PC-3 (cell line): ENCODE measurements at regions not wholly inside any gene's neighbourhood (a gene's known extent, or its start where the extent isn't known, plus 50 kb on each side); places are given as distances from the start of the nearest gene placed in this dataset.

Experiments
- ATAC-seq: fragments of 200-7000 bp; cut with Tn5 transposase; 2 replicates; pipeline ENCODE4 v1.9.1; 2020; ENCODE audit warnings: mild to moderate bottlenecking, moderate library complexity
- BruUV-seq: library from RNA; stranded (reverse); fragments of 400-500 nt; replicated peaks from 2 replicates; lab custom pipeline; 2021; lab: Mats Ljungman, UMichigan
- CTCF ChIA-PET: fragments of 300-600 bp; sonication (Branson Sonifier 250); formaldehyde crosslinking; loops from one replicate; lab custom pipeline; 2022; ENCODE audit warnings: antibody characterized with exemption; lab: Charles Lee
- POLR2A ChIA-PET: fragments of 300-600 bp; sonication (Branson Sonifier 250); formaldehyde crosslinking; loops from one replicate; lab custom pipeline; 2022; ENCODE audit warnings: antibody characterized with exemption; ENCODE audit not compliant: unreplicated experiment; lab: Charles Lee
- DNase-seq: peaks from one replicate; pipeline ENCODE4 v3.0.0-alpha.2; 2015
- H2AFZ ChIP-seq: fragments of 300-600 bp; sonication (generic); 2 replicates; pipeline ENCODE4 v1.6.0; 2016; ENCODE audit warnings: antibody characterized with exemption, low read length
- H3F3A ChIP-seq: fragments of 300-600 bp; sonication (generic); one replicate; pipeline ENCODE4 v1.6.0; 2017; ENCODE audit warnings: antibody characterized with exemption, low read length, control low read depth, mild to moderate bottlenecking; ENCODE audit not compliant: unreplicated experiment
- H3K27ac ChIP-seq: fragments of 300-600 bp; sonication (generic); 2 replicates; pipeline ENCODE4 v1.5.1; 2016; ENCODE audit warnings: mild to moderate bottlenecking, low read length
- H3K27me3 ChIP-seq: fragments of 300-600 bp; sonication (generic); 2 replicates; pipeline ENCODE4 v1.6.1; 2016; ENCODE audit warnings: low read length, mixed read lengths
- H3K36me3 ChIP-seq: fragments of 300-600 bp; sonication (generic); 2 replicates; pipeline ENCODE4 v1.6.1; 2016; ENCODE audit warnings: low read depth, mixed run types, low read length, mixed read lengths
- H3K4me1 ChIP-seq: fragments of 300-600 bp; sonication (generic); 2 replicates; pipeline ENCODE4 v1.5.1; 2016; ENCODE audit warnings: low read length; ENCODE audit not compliant: insufficient read depth
- H3K4me2 ChIP-seq: fragments of 300-600 bp; sonication (generic); 2 replicates; pipeline ENCODE4 v1.6.0; 2016; ENCODE audit warnings: low read length
- H3K4me3 ChIP-seq: fragments of 300-600 bp; sonication (generic); 2 replicates; pipeline ENCODE4 v1.5.1; 2016; ENCODE audit warnings: mild to moderate bottlenecking, low read length, mixed read lengths
- H3K79me2 ChIP-seq: fragments of 300-600 bp; sonication (generic); 2 replicates; pipeline ENCODE4 v1.6.1; 2017; ENCODE audit warnings: low read length, mixed read lengths
- H3K9ac ChIP-seq: fragments of 300-600 bp; sonication (generic); 2 replicates; pipeline ENCODE4 v1.6.0; 2016; ENCODE audit warnings: mild to moderate bottlenecking, low read length
- H3K9me2 ChIP-seq: fragments of 300-600 bp; sonication (generic); replicated peaks from 2 replicates; pipeline ENCODE4 v1.6.1; 2016; ENCODE audit warnings: mixed run types, low read length, mixed read lengths
- H3K9me3 ChIP-seq: fragments of 300-600 bp; sonication (generic); 2 replicates; pipeline ENCODE4 v1.6.1; 2016; ENCODE audit warnings: low read length, mixed read lengths
- H4K20me1 ChIP-seq: fragments of 300-600 bp; sonication (generic); 2 replicates; pipeline ENCODE4 v1.6.1; 2016; ENCODE audit warnings: low read length, mixed read lengths
- EZH2 ChIP-seq: fragments of 300-600 bp; sonication (generic); IDR thresholded peaks from one replicate; pipeline ENCODE4 v1.6.1; 2017; ENCODE audit warnings: antibody characterized with exemption, mild to moderate bottlenecking, low read length; ENCODE audit not compliant: unreplicated experiment
- EZH2phosphoT487 ChIP-seq: fragments of 300-600 bp; sonication (generic); IDR thresholded peaks from 2 replicates; pipeline ENCODE4 v1.6.1; 2018; ENCODE audit warnings: mild to moderate bottlenecking, antibody characterized with exemption, low read length, borderline replicate concordance
- intact Hi-C: fragments of 100-400 bp; cut with micrococcal nuclease; formaldehyde crosslinking; loops from 2 replicates; pipeline ENCODE4 v1.9.0; 2023
- TF ChIP-seq, protein P1 (sequence below): fragments of 300-600 bp; sonication (generic); conservative IDR thresholded peaks from 2 replicates; pipeline ENCODE4 v1.5.1; 2017; ENCODE audit warnings: antibody characterized with exemption, low read depth, mild to moderate bottlenecking, low read length

DNA sequence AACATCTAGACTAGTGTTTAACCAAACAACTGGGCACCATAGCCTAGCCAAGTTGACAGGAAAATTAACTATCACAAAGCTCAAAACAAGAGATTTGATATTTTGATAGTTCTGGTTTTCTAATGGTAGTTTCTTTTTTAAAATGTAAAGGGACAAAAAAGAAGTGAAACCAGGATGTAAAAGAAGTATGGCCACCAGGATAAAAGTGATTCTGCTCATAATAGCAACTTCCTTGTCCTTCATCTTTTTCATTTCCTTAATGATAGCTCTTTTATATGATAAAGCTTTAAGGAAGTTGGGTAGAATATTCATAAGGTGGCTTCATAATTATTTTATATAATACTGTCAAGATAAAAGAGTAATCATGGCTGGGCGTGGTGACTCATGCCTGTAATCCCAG, 139.1 kb downstream of the BASP1 start:
- Histone ChIP-seq H3K4me3 (no peak overlapping the region), H3K36me3 (no peaks in the 10 kb centered on the region), H3F3A (no peaks in the 10 kb centered on the region), H3K9me3 (no peaks in the 10 kb centered on the region), H3K27ac (no peak overlapping the region), H3K27me3 (no peaks in the 10 kb centered on the region), H3K9ac (no peak overlapping the region), H2AFZ (no peak overlapping the region), H3K9me2 (no peaks in the 10 kb centered on the region), H4K20me1 (no peaks in the 10 kb centered on the region), H3K79me2 (no peaks in the 10 kb centered on the region), H3K4me2 (no peak overlapping the region), H3K4me1 (no peaks in the 10 kb centered on the region)
- no TSS peak for BruUV-seq
- intact Hi-C loops = no loop called here
- ATAC-seq (no peak), DNase-seq (no peak)
- TF ChIP-seq EZH2phosphoT487 (no peak), EZH2 (no peak)
- TF ChIP-seq, protein P1, sequence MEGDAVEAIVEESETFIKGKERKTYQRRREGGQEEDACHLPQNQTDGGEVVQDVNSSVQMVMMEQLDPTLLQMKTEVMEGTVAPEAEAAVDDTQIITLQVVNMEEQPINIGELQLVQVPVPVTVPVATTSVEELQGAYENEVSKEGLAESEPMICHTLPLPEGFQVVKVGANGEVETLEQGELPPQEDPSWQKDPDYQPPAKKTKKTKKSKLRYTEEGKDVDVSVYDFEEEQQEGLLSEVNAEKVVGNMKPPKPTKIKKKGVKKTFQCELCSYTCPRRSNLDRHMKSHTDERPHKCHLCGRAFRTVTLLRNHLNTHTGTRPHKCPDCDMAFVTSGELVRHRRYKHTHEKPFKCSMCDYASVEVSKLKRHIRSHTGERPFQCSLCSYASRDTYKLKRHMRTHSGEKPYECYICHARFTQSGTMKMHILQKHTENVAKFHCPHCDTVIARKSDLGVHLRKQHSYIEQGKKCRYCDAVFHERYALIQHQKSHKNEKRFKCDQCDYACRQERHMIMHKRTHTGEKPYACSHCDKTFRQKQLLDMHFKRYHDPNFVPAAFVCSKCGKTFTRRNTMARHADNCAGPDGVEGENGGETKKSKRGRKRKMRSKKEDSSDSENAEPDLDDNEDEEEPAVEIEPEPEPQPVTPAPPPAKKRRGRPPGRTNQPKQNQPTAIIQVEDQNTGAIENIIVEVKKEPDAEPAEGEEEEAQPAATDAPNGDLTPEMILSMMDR = no peak
- POLR2A ChIA-PET = no interaction called here
- CTCF ChIA-PET = interaction anchor here (0.6 kb wide), 1 partner anchor 595 kb away, joined by 5 read pairs; no protein-coding TSS in a partner anchor

DNA sequence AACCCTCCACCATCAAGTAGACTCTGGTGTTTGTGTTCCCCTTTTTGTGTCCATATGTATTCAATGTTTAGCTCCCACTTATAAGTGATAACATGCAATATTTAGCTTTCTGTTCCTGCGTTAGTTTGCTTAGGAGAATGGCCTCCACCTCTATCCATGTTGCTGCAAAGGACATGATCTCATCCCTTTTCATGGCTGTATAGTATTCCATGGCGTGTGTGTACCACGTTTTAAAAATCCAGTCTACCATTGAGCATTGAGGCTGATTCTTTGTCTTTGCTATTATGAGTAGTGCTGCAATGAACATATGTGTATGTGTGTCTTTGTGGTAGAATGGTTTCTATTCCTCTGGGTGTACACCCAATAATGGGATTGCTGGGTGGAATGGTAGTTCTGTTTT, 140.1 kb downstream of the BASP1 start:
- H3K4me3 ChIP-seq = no peak overlapping the region
- BruUV-seq = no TSS peak
- H3K9me3 ChIP-seq = no peaks in the 10 kb centered on the region
- TF ChIP-seq EZH2 (no peak), EZH2phosphoT487 (no peak)
- TF ChIP-seq, protein P1 = no peak
- intact Hi-C loops = no loop called here
- no peaks in the 10 kb centered on the region for H3K4me1 ChIP-seq
- POLR2A ChIA-PET = no interaction called here
- CTCF ChIA-PET = no interaction called here
- DNase-seq = no peak
- H3K27me3 ChIP-seq = no peaks in the 10 kb centered on the region
- H3K79me2 ChIP-seq = no peaks in the 10 kb centered on the region
- no peaks in the 10 kb centered on the region for H3K36me3 ChIP-seq
- H3K27ac ChIP-seq = no peak overlapping the region
- no peaks in the 10 kb centered on the region for H3F3A ChIP-seq
- ATAC-seq = no peak
- no peak overlapping the region for H2AFZ ChIP-seq
- H3K9me2 ChIP-seq = no peaks in the 10 kb centered on the region
- H4K20me1 ChIP-seq = no peaks in the 10 kb centered on the region
- no peak overlapping the region for H3K9ac ChIP-seq
- H3K4me2 ChIP-seq = no peak overlapping the region

DNA sequence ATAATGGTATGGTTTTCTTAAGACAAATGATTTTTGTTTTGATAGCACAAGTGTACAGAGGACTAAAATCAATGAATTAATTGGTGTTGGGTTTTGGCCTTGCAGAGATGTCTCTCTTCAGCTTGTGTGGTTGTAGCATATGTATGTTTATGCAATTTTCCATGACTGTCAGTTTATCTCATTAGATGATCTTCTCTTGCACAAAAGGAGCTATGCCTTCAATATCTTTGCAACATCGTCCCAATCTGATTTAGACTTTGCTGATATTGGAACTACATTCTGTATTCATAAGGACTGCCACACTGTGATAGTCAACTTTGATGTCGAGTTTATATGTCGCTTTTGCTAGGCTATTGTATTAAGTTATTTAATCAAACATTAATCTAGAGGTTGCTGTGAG, 140.0 kb upstream of the TAF11L2 start:
- H3K4me3 ChIP-seq = no peak overlapping the region
- H3K27me3 ChIP-seq = no peaks in the 10 kb centered on the region
- H3K9ac ChIP-seq = no peak overlapping the region
- no peak overlapping the region for H3K4me2 ChIP-seq
- H3K9me2 ChIP-seq = no peaks in the 10 kb centered on the region
- H3K79me2 ChIP-seq = no peaks in the 10 kb centered on the region
- no peaks in the 10 kb centered on the region for H3K9me3 ChIP-seq
- no TSS peak for BruUV-seq
- DNase-seq = no peak
- H3K36me3 ChIP-seq = no peaks in the 10 kb centered on the region
- H3K27ac ChIP-seq = no peak overlapping the region
- H2AFZ ChIP-seq = no peak overlapping the region
- ChIA-PET CTCF (no interaction called here), POLR2A (no interaction called here)
- H3K4me1 ChIP-seq = no peaks in the 10 kb centered on the region
- intact Hi-C loops = no loop called here
- no peak for ATAC-seq
- TF ChIP-seq EZH2phosphoT487 (no peak), EZH2 (no peak)
- TF ChIP-seq, protein P1 = no peak
- H4K20me1 ChIP-seq = no peaks in the 10 kb centered on the region
- H3F3A ChIP-seq = no peaks in the 10 kb centered on the region
